22Rv1 (cell line): ENCODE measurements at regions not wholly inside any gene's neighbourhood (a gene's known extent, or its start where the extent isn't known, plus 50 kb on each side); places are given as distances from the start of the nearest gene placed in this dataset.

Experiments
- CTCF ChIP-seq: fragments of 450-650 bp; IDR thresholded peaks from 2 replicates; pipeline ENCODE4 v1.5.1; 2017; ENCODE audit warnings: mild to moderate bottlenecking
- ZFX ChIP-seq: fragments of 450-650 bp; IDR thresholded peaks from 2 replicates; pipeline ENCODE4 v1.6.1; 2017; ENCODE audit warnings: antibody characterized with exemption, borderline replicate concordance

GRCh38 chrX:99248180-99248579 lies 1161.9 kb downstream of the PCDH19 start:
- TF ChIP-seq CTCF (no peak), ZFX (no peak)
